KMS-11 (cell line): ENCODE measurements at regions not wholly inside any gene's neighbourhood (a gene's known extent, or its start where the extent isn't known, plus 50 kb on each side); places are given as distances from the start of the nearest gene placed in this dataset.

ENCODE experiments used
- H2AFZ ChIP-seq: fragments of 200-600 bp; sonication (generic); 2 replicates; pipeline ENCODE4 v1.6.1; 2016; ENCODE audit warnings: antibody characterized with exemption, mixed run types, low read depth
- H3K27ac ChIP-seq: fragments of 200-600 bp; sonication (generic); 2 replicates; pipeline ENCODE4 v1.6.1; 2016; ENCODE audit warnings: mild to moderate bottlenecking, mixed run types
- H3K27me3 ChIP-seq: fragments of 200-600 bp; sonication (generic); 2 replicates; pipeline ENCODE4 v1.6.1; 2017; ENCODE audit warnings: mild to moderate bottlenecking, low read depth, mixed run types, moderate library complexity; ENCODE audit not compliant: insufficient read depth
- H3K36me3 ChIP-seq: fragments of 200-600 bp; sonication (generic); 2 replicates; pipeline ENCODE4 v1.6.1; 2017; ENCODE audit warnings: mild to moderate bottlenecking, mixed run types; ENCODE audit not compliant: insufficient read depth
- H3K4me1 ChIP-seq: fragments of 200-600 bp; sonication (generic); 2 replicates; pipeline ENCODE4 v1.6.1; 2016; ENCODE audit warnings: mild to moderate bottlenecking, low read depth, mixed run types; ENCODE audit not compliant: poor library complexity, severe bottlenecking
- H3K4me2 ChIP-seq: fragments of 200-600 bp; sonication (generic); 2 replicates; pipeline ENCODE4 v1.7.0; 2016; ENCODE audit warnings: mild to moderate bottlenecking, mixed run types
- H3K4me3 ChIP-seq: fragments of 200-600 bp; sonication (generic); IDR thresholded peaks from 2 replicates; pipeline ENCODE4 v1.6.1; 2017; ENCODE audit warnings: low read depth, low read length, mixed read lengths; ENCODE audit not compliant: insufficient read depth
- H3K79me2 ChIP-seq: fragments of 200-600 bp; sonication (generic); 2 replicates; pipeline ENCODE4 v1.6.1; 2016; ENCODE audit warnings: low read depth, mixed run types; ENCODE audit not compliant: insufficient read depth
- H3K9ac ChIP-seq: fragments of 200-600 bp; sonication (generic); 2 replicates; pipeline ENCODE4 v1.6.1; 2016; ENCODE audit warnings: mild to moderate bottlenecking, mixed run types
- H4K20me1 ChIP-seq: fragments of 200-600 bp; sonication (generic); 2 replicates; pipeline ENCODE4 v1.6.1; 2016; ENCODE audit warnings: mild to moderate bottlenecking, mixed run types; ENCODE audit not compliant: insufficient read depth
- CTCF ChIP-seq: fragments of 200-600 bp; sonication (generic); conservative IDR thresholded peaks from 2 replicates; pipeline ENCODE4 v1.6.1; 2017; ENCODE audit warnings: low read depth, mild to moderate bottlenecking, antibody characterized with exemption, low read length, moderate library complexity, mixed read lengths

GRCh38 chr18:69308619-69309018 is 92.1 kb upstream of the DOK6 start:
- Histone ChIP-seq H3K27me3 (no peaks in the 10 kb centered on the region), H3K4me2 (peak overlapping the region; percentile 33), H3K4me1 (peaks cover 20% of the 10 kb centered on the region), H3K79me2 (no peaks in the 10 kb centered on the region), H3K27ac (peak overlapping the region; percentile 53), H4K20me1 (no peaks in the 10 kb centered on the region), H3K9ac (no peak overlapping the region), H2AFZ (peak overlapping the region; percentile 25; the same call in 1 of the 2 replicates), H3K4me3 (no peak overlapping the region), H3K36me3 (no peaks in the 10 kb centered on the region)
- no peak for TF ChIP-seq CTCF

GRCh38 chr18:69326094-69326493 is 74.6 kb upstream of the DOK6 start:
- H3K4me2 ChIP-seq: no peak overlapping the region
- TF ChIP-seq CTCF: no peak
- no peaks in the 10 kb centered on the region for H3K36me3 ChIP-seq
- no peaks in the 10 kb centered on the region for H3K27me3 ChIP-seq
- H2AFZ ChIP-seq: no peak overlapping the region
- no peaks in the 10 kb centered on the region for H4K20me1 ChIP-seq
- H3K9ac ChIP-seq: no peak overlapping the region
- H3K4me1 ChIP-seq: no peaks in the 10 kb centered on the region
- H3K27ac ChIP-seq: no peak overlapping the region
- no peak overlapping the region for H3K4me3 ChIP-seq
- no peaks in the 10 kb centered on the region for H3K79me2 ChIP-seq

- no peak overlapping the region for H3K4me2 ChIP-seq
Observed at GRCh38 chr18:69328086-69328485, 72.6 kb upstream of the DOK6 start.

GRCh38 chr18:69330385-69331005 is 70.2 kb upstream of the DOK6 start:
- Histone ChIP-seq H3K4me1 (no peaks in the 10 kb centered on the region), H3K79me2 (no peaks in the 10 kb centered on the region), H3K4me2 (no peak overlapping the region), H3K9ac (no peak overlapping the region), H3K4me3 (no peak overlapping the region), H4K20me1 (no peaks in the 10 kb centered on the region), H3K36me3 (no peaks in the 10 kb centered on the region), H3K27ac (no peak overlapping the region), H3K27me3 (no peaks in the 10 kb centered on the region), H2AFZ (no peak overlapping the region)
- TF ChIP-seq CTCF: no peak

More at GRCh38 chr18:69328086-69328485, 72.6 kb upstream of the DOK6 start:
- Histone ChIP-seq H3K4me3 (no peak overlapping the region), H3K4me1 (no peaks in the 10 kb centered on the region), H3K36me3 (no peaks in the 10 kb centered on the region), H2AFZ (no peak overlapping the region), H3K27ac (no peak overlapping the region), H3K79me2 (no peaks in the 10 kb centered on the region), H3K9ac (no peak overlapping the region), H3K27me3 (no peaks in the 10 kb centered on the region), H4K20me1 (no peaks in the 10 kb centered on the region)
- no peak for TF ChIP-seq CTCF
